AG20443 (cell line): ENCODE measurements at regions not wholly inside any gene's neighbourhood (a gene's known extent, or its start where the extent isn't known, plus 50 kb on each side); places are given as distances from the start of the nearest gene placed in this dataset.
"Not testable (repeated sequence)": the region's sequence is repeated elsewhere in the genome, so short reads cannot be mapped to it uniquely, and the experiment has no call there.

Source experiments
- DNase-seq: peaks from one replicate; pipeline ENCODE4 v3.0.0; 2012; ENCODE audit warnings: low spot score, mixed read lengths

DNA sequence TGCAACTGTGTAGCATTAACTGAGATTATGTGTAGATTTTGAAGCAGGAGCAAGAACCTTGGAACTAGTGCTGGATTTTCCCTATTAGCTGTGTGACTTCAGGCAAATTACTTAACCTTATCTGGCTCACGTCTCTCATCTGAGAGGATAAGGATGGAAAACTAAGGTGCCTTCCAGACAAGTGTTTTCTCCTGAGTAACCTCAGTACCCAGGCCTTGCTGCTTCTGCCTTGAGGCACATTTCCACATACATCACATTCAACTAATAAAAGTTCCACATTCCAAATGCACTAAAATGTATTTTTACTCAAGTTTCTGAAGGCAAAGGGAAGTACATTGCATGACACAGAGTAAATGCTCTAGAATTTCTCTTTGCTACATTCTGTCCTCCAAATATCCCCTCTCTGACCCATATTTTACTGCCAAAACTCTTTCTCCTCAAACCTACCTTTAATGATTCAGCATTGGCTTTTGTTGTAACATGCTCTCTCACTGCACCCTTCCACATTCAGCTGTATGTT lies 195.4 kb upstream of the ADGRL3 start:
- DNase-seq, result no peak

DNA sequence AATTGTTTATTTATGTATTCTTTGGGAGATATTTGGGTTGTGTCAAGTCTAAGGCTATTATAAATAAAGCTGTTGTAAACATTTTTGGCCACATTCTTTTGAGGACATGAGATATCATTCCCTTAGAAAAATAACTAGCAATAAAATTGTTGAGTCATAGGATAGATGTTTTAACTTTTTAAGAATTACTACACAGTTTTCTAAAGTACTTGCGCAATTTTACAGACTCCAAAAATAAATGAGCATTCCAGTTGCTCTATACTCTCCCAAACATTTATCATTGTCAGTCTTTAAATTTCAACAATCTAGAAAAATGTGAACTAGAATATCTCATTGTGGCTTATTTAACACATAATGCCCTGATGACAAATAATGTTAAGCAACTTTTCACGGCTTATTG lies 189.1 kb upstream of the ADGRL3 start:
- DNase-seq, result no peak

DNA sequence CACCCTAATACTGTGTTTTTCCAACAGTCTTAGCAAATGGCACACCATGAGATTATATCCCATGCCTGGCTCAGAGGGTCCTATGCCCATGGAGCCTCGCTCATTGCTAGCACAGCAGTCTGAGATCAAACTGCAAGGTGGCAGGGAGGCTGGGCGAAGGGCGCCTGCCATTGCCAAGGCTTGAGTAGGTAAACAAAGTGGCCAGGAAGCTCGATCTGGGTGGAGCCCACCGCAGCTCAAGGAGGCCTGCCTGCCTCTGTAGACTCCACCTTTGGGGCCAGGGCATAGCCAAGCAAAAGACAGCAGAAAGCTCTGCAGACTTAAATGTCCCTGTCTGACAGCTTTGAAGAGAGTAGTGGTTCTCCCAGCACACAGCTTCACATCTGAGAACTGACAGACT lies 188.2 kb upstream of the ADGRL3 start:
- DNase-seq, result not testable (repeated sequence)

- DNase-seq, result no peak
Observed at GRCh38 chr4:61024610-61025009, 175.5 kb upstream of the ADGRL3 start.

DNA sequence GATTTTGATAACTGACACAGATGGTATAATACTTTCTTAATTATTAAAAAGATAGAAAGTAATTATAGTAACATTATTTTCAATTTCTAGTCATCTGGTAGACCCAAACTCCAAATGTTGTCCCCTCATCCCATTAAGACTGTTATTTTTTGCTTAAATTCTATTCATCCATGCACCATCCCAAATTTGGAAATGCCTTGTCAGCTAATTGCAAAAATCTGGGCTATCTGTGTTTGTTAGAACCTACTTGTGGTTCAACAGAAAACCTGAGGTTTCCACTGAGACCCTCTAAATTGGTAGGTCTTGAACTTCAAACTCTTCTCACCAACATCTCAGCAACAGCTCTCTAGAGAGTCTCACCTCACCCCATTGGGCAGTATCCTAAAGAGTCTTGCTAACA lies 172.2 kb upstream of the ADGRL3 start:
- no peak for DNase-seq

DNA sequence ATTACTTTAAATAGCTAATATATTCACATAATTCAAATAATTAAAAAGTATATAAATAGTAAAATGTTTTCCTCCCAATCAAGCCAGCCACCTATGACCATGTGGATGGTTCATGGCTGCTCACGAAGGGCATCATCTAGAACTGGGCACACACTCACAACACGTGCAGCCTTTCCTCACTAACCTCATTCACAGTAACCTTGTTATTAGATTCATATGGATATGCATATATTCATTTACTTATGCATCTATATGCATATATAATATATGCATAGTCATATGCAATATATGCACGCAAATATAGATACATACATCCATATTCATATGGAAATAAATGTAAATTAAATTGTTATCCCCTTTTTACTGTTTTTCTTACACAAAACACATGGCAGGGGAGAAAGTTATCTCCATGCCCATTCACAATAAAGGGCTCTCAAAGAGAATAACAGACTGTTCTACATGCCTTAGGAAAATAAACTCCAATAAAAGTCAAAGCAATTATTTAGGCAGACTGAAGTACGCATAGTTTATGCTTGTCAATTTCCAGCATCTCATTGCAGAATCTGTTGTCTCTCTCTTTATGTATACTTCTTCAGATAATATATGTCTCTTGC lies 163.9 kb upstream of the ADGRL3 start:
- no peak for DNase-seq

- DNase-seq, result no peak
Observed at GRCh38 chr4:61041527-61041926, 158.6 kb upstream of the ADGRL3 start.

- DNase-seq, result no peak
Observed at GRCh38 chr4:61044837-61045236, 155.3 kb upstream of the ADGRL3 start.

DNA sequence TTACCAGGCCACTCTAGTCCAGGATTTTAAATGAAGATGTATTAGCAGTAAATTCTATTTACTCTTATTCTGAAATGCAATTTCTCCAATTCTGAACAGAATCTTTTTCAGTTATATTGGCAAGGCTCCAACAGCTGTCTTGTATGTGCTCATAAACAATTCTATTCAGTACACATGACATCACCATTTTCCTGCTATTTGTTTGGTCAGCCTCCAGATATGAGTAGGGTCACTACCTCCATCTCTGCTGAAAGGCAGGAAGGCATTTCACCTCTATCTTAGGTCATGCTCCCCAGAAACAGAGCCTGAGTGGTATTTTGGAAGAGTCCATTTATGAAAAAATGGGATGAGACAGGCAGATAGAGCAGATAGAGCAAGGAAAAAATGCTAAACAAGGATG lies 151.1 kb upstream of the ADGRL3 start:
- no peak for DNase-seq

GRCh38 chr4:61067381-61067780 lies 132.7 kb upstream of the ADGRL3 start:
- no peak for DNase-seq

- DNase-seq, result no peak
Observed at GRCh38 chr4:61068060-61068459, 132.1 kb upstream of the ADGRL3 start.

- DNase-seq, result no peak
Observed at GRCh38 chr4:61068745-61069144, 131.4 kb upstream of the ADGRL3 start.

- no peak for DNase-seq
Observed at GRCh38 chr4:61070269-61070668, 129.9 kb upstream of the ADGRL3 start.

DNA sequence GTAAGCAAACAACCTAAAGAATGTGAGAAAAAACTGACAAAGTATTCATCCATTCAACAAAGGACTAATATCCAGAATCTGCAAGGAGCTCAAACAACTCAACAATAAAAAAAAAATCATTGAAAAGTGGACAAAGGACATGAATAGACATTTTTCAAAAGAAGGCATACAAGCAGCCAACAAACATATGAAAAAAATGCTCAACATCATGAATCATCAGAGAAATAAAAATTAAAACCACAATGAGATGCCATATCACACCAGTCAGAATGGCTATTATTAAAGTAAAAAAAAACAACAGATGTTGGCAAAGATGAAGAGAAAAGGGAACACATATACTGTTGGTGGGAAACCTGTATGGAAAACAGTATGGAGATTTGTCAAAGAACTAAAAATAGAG lies 120.7 kb upstream of the ADGRL3 start:
- no peak for DNase-seq

DNA sequence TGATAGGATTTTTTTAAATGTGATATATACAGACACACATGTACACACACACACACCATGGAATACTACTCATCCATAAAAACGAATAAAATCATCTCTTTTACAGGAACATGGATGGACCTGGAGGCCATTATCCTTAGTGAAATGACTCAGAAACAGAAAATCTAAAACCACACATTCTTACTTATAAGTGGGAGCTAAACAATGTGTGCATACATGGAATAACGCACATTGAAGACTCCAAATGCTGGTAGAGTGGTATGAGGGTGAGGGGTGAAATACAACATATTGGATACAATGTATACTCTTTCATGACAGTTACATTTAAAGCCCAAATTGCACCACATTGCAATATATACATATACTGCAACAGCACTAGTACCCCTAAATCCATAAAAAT lies 120.2 kb upstream of the ADGRL3 start:
- no peak for DNase-seq

DNA sequence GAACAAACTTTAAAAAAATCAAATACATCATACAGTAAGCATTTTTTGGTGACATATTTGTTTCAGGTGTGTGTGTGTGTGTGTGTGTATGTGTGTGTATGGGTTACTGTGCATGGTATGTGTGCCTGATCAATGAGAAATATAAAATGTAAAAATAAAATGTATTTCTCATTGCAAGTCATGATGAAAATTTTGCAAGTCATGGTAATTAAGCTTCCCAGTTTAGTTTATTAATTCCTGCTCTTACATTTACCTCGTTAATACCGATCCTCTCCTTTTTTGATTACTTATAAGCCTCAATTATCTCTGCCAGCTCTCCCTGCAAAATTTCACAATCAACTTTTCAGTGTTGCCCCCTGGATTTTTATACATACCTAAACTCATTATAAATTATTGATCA lies 114.6 kb upstream of the ADGRL3 start:
- DNase-seq, result no peak

DNA sequence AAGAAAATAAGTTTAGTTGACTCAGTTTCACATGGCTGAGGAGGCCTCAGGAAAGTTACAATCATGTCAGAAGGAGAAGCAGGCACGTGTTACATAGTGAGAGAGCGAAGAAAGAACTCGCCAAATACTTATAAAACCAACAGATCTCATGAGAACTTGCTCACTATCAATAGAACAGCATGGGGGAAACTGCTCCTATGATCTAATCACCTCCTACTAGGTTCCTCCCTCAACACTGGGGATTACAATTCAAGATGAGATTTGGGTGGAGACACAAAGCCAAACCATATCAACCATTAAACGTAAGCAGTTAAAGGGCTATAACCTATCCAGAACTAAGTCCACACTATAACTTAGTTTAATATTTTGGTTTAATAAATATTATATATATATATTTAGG lies 113.8 kb upstream of the ADGRL3 start:
- no peak for DNase-seq

DNA sequence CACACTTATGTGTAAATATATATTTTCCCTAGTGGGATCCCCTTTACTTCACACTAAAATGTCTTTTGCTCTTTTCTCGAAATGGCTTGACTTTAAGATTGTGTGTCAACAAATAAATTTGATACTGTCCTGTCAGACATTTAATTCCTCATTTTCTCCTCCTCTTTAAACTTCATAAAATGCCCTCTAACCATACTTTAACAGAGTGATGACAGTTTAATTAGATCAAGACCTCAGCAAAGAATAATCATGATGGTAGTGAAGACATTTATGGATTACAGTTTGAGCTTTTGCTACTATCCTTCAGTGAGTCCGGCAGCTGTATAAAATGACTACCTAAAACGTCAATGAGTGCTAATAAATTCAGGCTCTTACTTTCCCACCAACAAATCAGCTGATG lies 113.1 kb upstream of the ADGRL3 start:
- no peak for DNase-seq

DNA sequence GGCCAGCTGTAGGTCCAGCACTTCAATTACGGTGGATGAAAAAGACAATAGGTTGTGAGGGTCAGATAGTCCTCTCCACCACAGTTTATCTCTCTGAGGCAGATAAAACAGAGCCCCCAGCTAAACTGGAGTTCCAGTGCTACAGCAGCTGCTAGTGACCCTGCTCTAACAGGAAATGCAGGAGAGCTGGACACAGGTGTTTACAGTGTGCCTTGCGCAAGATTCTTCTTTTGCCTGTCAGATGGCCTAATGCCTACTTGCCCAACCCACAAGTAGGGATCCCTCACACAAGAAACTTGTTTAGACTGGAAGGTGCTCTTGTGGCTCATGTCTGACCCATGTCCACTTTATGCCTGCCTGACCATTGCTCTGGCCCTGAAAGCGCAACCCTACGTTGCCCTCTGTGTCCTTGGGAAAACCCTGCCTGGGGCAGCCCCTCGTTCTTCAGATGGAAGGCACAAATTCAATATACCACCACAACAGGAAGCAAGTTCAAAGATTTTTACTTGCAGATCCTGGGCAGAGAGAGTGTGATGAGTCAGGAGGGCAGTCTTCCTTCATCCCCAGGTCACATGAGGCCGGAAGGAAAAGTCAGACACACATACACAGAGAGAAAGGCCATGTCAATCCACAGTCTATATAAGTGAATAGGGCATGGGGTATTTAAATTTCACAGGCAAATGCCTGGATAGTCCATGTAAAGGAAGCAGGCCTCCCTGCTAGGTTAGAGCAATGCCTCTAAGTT lies 105.1 kb upstream of the ADGRL3 start:
- no peak for DNase-seq

GRCh38 chr4:61128682-61129081 lies 71.4 kb upstream of the ADGRL3 start:
- DNase-seq, result no peak

GRCh38 chr4:61129971-61130370 lies 70.2 kb upstream of the ADGRL3 start:
- no peak for DNase-seq

- DNase-seq, result no peak
Observed at GRCh38 chr4:61143461-61143860, 56.7 kb upstream of the ADGRL3 start.

DNA sequence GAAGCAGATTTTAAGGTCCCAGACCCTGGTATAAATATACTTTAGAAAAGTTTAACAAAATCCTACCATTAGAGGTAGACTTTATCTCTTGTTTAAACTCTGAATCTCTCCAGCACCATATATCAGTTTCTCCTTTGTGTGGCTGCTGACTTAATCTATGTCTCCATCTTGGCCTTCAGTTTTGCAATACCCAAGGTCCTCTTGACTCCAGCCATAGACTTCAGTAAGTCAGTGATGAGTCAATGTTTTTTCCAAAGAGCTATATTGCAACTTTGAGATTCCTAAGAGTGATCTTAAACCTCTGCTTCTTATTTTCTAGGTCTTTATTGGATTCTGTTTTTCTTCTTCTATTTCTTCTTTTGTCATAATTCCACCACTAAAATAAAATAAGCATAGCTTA lies 50.8 kb upstream of the ADGRL3 start:
- no peak for DNase-seq
